Mesothelial cell of epicardium (in vitro differentiated cells): ENCODE measurements at regions not wholly inside any gene's neighbourhood (a gene's known extent, or its start where the extent isn't known, plus 50 kb on each side); places are given as distances from the start of the nearest gene placed in this dataset.

Source experiments
- DNase-seq, 2 experiments: peaks; one replicate each; pipeline ENCODE4 v3.0.0; 2021; ENCODE audit warnings: low spot score in 2 of 2; ENCODE audit not compliant: unreplicated experiment in 2 of 2
- H3K27ac Mint-ChIP-seq: 2 replicates; pipeline ENCODE4 v1.8.0; 2021; ENCODE audit warnings: mixed read lengths
- H3K27me3 Mint-ChIP-seq: 2 replicates; pipeline ENCODE4 v1.8.0; 2021; ENCODE audit warnings: low read depth, mixed read lengths
- H3K36me3 Mint-ChIP-seq: 2 replicates; pipeline ENCODE4 v1.8.0; 2021; ENCODE audit warnings: mixed read lengths
- H3K4me1 Mint-ChIP-seq: 2 replicates; pipeline ENCODE4 v1.8.0; 2021; ENCODE audit warnings: mixed read lengths
- H3K4me3 Mint-ChIP-seq: 2 replicates; pipeline ENCODE4 v1.8.0; 2021; ENCODE audit warnings: mild to moderate bottlenecking, moderate library complexity, mixed read lengths
- H3K9me3 Mint-ChIP-seq: 2 replicates; pipeline ENCODE4 v1.8.0; 2021; ENCODE audit warnings: mixed read lengths
- CTCF ChIP-seq: fragments of 200-600 bp; sonication (generic); IDR thresholded peaks from one replicate; pipeline ENCODE4 v1.5.0; 2021; ENCODE audit warnings: antibody characterized with exemption; ENCODE audit not compliant: unreplicated experiment

GRCh38 chr3:70374179-70374578, 61.7 kb upstream of the MDFIC2 start:
- Mint-ChIP-seq H3K4me1 (no peaks in the 10 kb centered on the region), H3K27me3 (peaks cover 9% of the 10 kb centered on the region), H3K4me3 (no peak overlapping the region), H3K9me3 (peaks cover 19% of the 10 kb centered on the region), H3K27ac (no peak overlapping the region), H3K36me3 (no peaks in the 10 kb centered on the region)
- TF ChIP-seq CTCF: no peak
- DNase-seq: no peak
